Ishikawa (cell line): ENCODE measurements at regions not wholly inside any gene's neighbourhood (a gene's known extent, or its start where the extent isn't known, plus 50 kb on each side); places are given as distances from the start of the nearest gene placed in this dataset.

ENCODE experiments used
- EP300 ChIP-seq: IDR thresholded peaks from 2 replicates; pipeline ENCODE4 v1.6.1; 2012; ENCODE audit warnings: borderline replicate concordance
- TF ChIP-seq, protein P1 (sequence below): IDR thresholded peaks from 2 replicates; pipeline ENCODE4 v1.6.1; 2012; ENCODE audit warnings: low read depth, mild to moderate bottlenecking
- TF ChIP-seq, protein P2 (sequence below): IDR thresholded peaks from 2 replicates; pipeline ENCODE4 v1.6.1; 2012

DNA sequence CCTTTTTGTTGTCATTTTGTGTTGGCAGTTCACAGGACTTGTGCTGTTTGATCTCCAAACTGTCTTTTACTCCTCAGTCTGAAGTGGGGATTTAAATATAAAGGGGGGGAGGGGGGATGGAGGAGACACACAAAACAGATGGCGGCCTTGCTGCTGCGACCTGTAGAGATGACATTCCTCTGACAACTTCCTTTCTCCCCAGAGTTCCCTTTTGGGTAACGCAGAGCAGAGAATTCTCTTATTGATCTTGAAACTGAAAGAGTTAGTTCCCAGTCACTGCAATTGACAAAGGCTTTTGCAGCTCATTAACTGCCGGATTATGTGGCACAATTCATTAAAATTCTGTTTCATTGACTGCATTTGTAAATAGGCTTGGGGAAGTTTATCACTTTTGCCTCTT is 279.3 kb downstream of the TSN start:
- TF ChIP-seq, protein P1, sequence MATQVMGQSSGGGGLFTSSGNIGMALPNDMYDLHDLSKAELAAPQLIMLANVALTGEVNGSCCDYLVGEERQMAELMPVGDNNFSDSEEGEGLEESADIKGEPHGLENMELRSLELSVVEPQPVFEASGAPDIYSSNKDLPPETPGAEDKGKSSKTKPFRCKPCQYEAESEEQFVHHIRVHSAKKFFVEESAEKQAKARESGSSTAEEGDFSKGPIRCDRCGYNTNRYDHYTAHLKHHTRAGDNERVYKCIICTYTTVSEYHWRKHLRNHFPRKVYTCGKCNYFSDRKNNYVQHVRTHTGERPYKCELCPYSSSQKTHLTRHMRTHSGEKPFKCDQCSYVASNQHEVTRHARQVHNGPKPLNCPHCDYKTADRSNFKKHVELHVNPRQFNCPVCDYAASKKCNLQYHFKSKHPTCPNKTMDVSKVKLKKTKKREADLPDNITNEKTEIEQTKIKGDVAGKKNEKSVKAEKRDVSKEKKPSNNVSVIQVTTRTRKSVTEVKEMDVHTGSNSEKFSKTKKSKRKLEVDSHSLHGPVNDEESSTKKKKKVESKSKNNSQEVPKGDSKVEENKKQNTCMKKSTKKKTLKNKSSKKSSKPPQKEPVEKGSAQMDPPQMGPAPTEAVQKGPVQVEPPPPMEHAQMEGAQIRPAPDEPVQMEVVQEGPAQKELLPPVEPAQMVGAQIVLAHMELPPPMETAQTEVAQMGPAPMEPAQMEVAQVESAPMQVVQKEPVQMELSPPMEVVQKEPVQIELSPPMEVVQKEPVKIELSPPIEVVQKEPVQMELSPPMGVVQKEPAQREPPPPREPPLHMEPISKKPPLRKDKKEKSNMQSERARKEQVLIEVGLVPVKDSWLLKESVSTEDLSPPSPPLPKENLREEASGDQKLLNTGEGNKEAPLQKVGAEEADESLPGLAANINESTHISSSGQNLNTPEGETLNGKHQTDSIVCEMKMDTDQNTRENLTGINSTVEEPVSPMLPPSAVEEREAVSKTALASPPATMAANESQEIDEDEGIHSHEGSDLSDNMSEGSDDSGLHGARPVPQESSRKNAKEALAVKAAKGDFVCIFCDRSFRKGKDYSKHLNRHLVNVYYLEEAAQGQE: no peak
- TF ChIP-seq EP300: no peak
- TF ChIP-seq, protein P2, sequence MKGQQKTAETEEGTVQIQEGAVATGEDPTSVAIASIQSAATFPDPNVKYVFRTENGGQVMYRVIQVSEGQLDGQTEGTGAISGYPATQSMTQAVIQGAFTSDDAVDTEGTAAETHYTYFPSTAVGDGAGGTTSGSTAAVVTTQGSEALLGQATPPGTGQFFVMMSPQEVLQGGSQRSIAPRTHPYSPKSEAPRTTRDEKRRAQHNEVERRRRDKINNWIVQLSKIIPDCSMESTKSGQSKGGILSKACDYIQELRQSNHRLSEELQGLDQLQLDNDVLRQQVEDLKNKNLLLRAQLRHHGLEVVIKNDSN: no peak
